ES-I3 (cell line): ENCODE measurements at regions not wholly inside any gene's neighbourhood (a gene's known extent, or its start where the extent isn't known, plus 50 kb on each side); places are given as distances from the start of the nearest gene placed in this dataset.

ENCODE experiments used
- H3K36me3 ChIP-seq: 2 replicates; pipeline ENCODE4 v1.6.1; 2013; ENCODE audit warnings: mild to moderate bottlenecking, low read length, control low read depth, moderate library complexity; ENCODE audit not compliant: insufficient read depth
- H3K4me1 ChIP-seq: 2 replicates; pipeline ENCODE4 v1.6.1; 2013; ENCODE audit warnings: mild to moderate bottlenecking, control low read depth, low read length; ENCODE audit not compliant: insufficient read depth
- H3K9ac ChIP-seq: 2 replicates; pipeline ENCODE4 v1.6.1; 2013; ENCODE audit warnings: low read depth, mild to moderate bottlenecking, low read length, moderate library complexity
- H3K9me3 ChIP-seq: 2 replicates; pipeline ENCODE4 v1.6.1; 2013; ENCODE audit warnings: mild to moderate bottlenecking, low read length, moderate library complexity; ENCODE audit not compliant: control insufficient read depth, insufficient read depth

- H3K9ac ChIP-seq, result no peak overlapping the region
- 0 out of 2 replicates have a peak, but pooled peaks cover 1% of the 10 kb centered on the region for H3K4me1 ChIP-seq
- no peaks in the 10 kb centered on the region for H3K9me3 ChIP-seq
- no peaks in the 10 kb centered on the region for H3K36me3 ChIP-seq
These were observed 483.5 kb upstream of the TNC start for GRCh38 chr9:115601434-115601833.

GRCh38 chr9:115604831-115605483 lies 487.0 kb upstream of the TNC start:
- H3K9ac ChIP-seq, result no peak overlapping the region
- no peaks in the 10 kb centered on the region; the same call in 1 of the 2 replicates for H3K36me3 ChIP-seq
- H3K4me1 ChIP-seq, result no peaks in the 10 kb centered on the region
- no peaks in the 10 kb centered on the region for H3K9me3 ChIP-seq

GRCh38 chr9:115606838-115607237 lies 488.9 kb upstream of the TNC start:
- Histone ChIP-seq H3K9ac (no peak overlapping the region), H3K9me3 (no peaks in the 10 kb centered on the region)

GRCh38 chr9:115614326-115614999 lies 496.5 kb upstream of the TNC start:
- no peaks in the 10 kb centered on the region for H3K36me3 ChIP-seq
- H3K4me1 ChIP-seq, result peaks cover 12% of the 10 kb centered on the region
- no peak overlapping the region for H3K9ac ChIP-seq
- no peaks in the 10 kb centered on the region for H3K9me3 ChIP-seq

More at GRCh38 chr9:115606838-115607237, 488.9 kb upstream of the TNC start:
- Histone ChIP-seq H3K4me1 (no peaks in the 10 kb centered on the region), H3K36me3 (no peaks in the 10 kb centered on the region; the same call in 1 of the 2 replicates)

- no peak overlapping the region for H3K9ac ChIP-seq
- peaks cover 12% of the 10 kb centered on the region for H3K4me1 ChIP-seq
- H3K9me3 ChIP-seq, result no peaks in the 10 kb centered on the region
- H3K36me3 ChIP-seq, result no peaks in the 10 kb centered on the region
These were observed 497.0 kb upstream of the TNC start for GRCh38 chr9:115615000-115615401.

GRCh38 chr9:115615821-115616665 lies 498.1 kb upstream of the TNC start:
- Histone ChIP-seq H3K9me3 (no peaks in the 10 kb centered on the region), H3K36me3 (no peaks in the 10 kb centered on the region), H3K9ac (no peak overlapping the region), H3K4me1 (peaks cover 12% of the 10 kb centered on the region)

GRCh38 chr9:115616666-115617239 lies 498.8 kb upstream of the TNC start:
- Histone ChIP-seq H3K36me3 (no peaks in the 10 kb centered on the region), H3K4me1 (peaks cover 12% of the 10 kb centered on the region), H3K9me3 (no peaks in the 10 kb centered on the region), H3K9ac (no peak overlapping the region)

- Histone ChIP-seq H3K4me1 (peaks cover 4% of the 10 kb centered on the region), H3K9ac (no peak overlapping the region), H3K36me3 (no peaks in the 10 kb centered on the region), H3K9me3 (no peaks in the 10 kb centered on the region; the same call in 1 of the 2 replicates)
These were observed 507.3 kb upstream of the TNC start for GRCh38 chr9:115625251-115625650.

GRCh38 chr9:115625954-115626353 lies 508.0 kb upstream of the TNC start:
- Histone ChIP-seq H3K4me1 (peaks cover 7% of the 10 kb centered on the region), H3K36me3 (no peaks in the 10 kb centered on the region), H3K9ac (no peak overlapping the region), H3K9me3 (no peaks in the 10 kb centered on the region; the same call in 1 of the 2 replicates)

- H3K9ac ChIP-seq, result no peak overlapping the region
- H3K4me1 ChIP-seq, result peaks cover 7% of the 10 kb centered on the region
- no peaks in the 10 kb centered on the region for H3K9me3 ChIP-seq
- H3K36me3 ChIP-seq, result no peaks in the 10 kb centered on the region
These were observed 509.6 kb upstream of the TNC start for GRCh38 chr9:115627511-115627910.

- Histone ChIP-seq H3K9me3 (no peaks in the 10 kb centered on the region), H3K4me1 (peaks cover 7% of the 10 kb centered on the region), H3K36me3 (no peaks in the 10 kb centered on the region), H3K9ac (no peak overlapping the region)
These were observed 510.5 kb upstream of the TNC start for GRCh38 chr9:115628426-115628825.

GRCh38 chr9:115629879-115630840 lies 512.2 kb upstream of the TNC start:
- no peaks in the 10 kb centered on the region for H3K36me3 ChIP-seq
- peaks cover 7% of the 10 kb centered on the region for H3K4me1 ChIP-seq
- no peak overlapping the region for H3K9ac ChIP-seq
- H3K9me3 ChIP-seq, result no peaks in the 10 kb centered on the region

GRCh38 chr9:115632391-115632790 lies 514.4 kb upstream of the TNC start:
- Histone ChIP-seq H3K4me1 (peaks cover 7% of the 10 kb centered on the region), H3K36me3 (no peaks in the 10 kb centered on the region), H3K9me3 (no peaks in the 10 kb centered on the region), H3K9ac (no peak overlapping the region)
